ENCODE measurements at regions not wholly inside any gene's neighbourhood (a gene's known extent, or its start where the extent isn't known, plus 50 kb on each side); places are given as distances from the start of the nearest gene placed in this dataset.
A peak's percentile ranks its signal among the peaks of the same experiment; 100 is the strongest.

- TF ChIP-seq THAP11 (CRISPR knock-in tag; IDR thresholded peaks at IDR 0.05) = peak; percentile 35; the same call in 1 of the 2 replicates
- no peak for TF ChIP-seq TSC22D2 (CRISPR knock-in tag; IDR thresholded peaks at IDR 0.05; ENCODE audit: borderline replicate concordance)
- TF ChIP-seq ZSCAN22 (CRISPR knock-in tag; IDR thresholded peaks at IDR 0.05) = no peak
- no peak for TF ChIP-seq MYNN (CRISPR knock-in tag; IDR thresholded peaks at IDR 0.05; ENCODE audit: low read depth)
- no peak for TF ChIP-seq ATM (IDR thresholded peaks at IDR 0.05; ENCODE audit: borderline replicate concordance)
- no peak for TF ChIP-seq ZHX1 (CRISPR knock-in tag; IDR thresholded peaks at IDR 0.05; ENCODE audit: low read depth)
- no peak; the same call in 1 of the 2 replicates for TF ChIP-seq ZNF441 (CRISPR knock-in tag; IDR thresholded peaks at IDR 0.05; ENCODE audit: borderline replicate concordance)
- TF ChIP-seq ZBTB1 (CRISPR knock-in tag; IDR thresholded peaks at IDR 0.05; ENCODE audit: borderline replicate concordance) = no peak
- TF ChIP-seq ZNF713 (CRISPR knock-in tag; IDR thresholded peaks at IDR 0.05) = no peak; the same call in 1 of the 2 replicates
- TF ChIP-seq ZNF180 (CRISPR knock-in tag; IDR thresholded peaks at IDR 0.05; ENCODE audit: borderline replicate concordance, low read depth) = no peak
- TF ChIP-seq ZNF567 (CRISPR knock-in tag; IDR thresholded peaks at IDR 0.05; ENCODE audit: borderline replicate concordance) = no peak
- TF ChIP-seq MIER2 (CRISPR knock-in tag; IDR thresholded peaks at IDR 0.05) = no peak; the same call in 1 of the 2 replicates
- TF ChIP-seq ZNF276 (CRISPR knock-in tag; IDR thresholded peaks at IDR 0.05; ENCODE audit: low read depth) = no peak; the same call in 1 of the 2 replicates
- TF ChIP-seq ARID3A (IDR thresholded peaks at IDR 0.05; ENCODE audit: low read depth, low read length) = peak; percentile 87
- no peak for TF ChIP-seq ATF7 (IDR thresholded peaks at IDR 0.05)
- TF ChIP-seq ATF7 (CRISPR knock-in tag; IDR thresholded peaks at IDR 0.05) = no peak
- TF ChIP-seq SALL1 (CRISPR knock-in tag; IDR thresholded peaks at IDR 0.05) = peak; percentile 79
- no peak for TF ChIP-seq STAT5B (CRISPR knock-in tag; IDR thresholded peaks at IDR 0.05)
- no peak for TF ChIP-seq RBM39 (IDR thresholded peaks at IDR 0.05; ENCODE audit: low read depth, low read length, poor library complexity, severe bottlenecking)
- no peak; the same call in 1 of the 2 replicates for TF ChIP-seq ZNF12 (CRISPR knock-in tag; IDR thresholded peaks at IDR 0.05)
- no peak for TF ChIP-seq ADNP (CRISPR knock-in tag; IDR thresholded peaks at IDR 0.05)
- TF ChIP-seq PCBP2 (optimal IDR thresholded peaks at IDR 0.05; ENCODE audit: low read depth, low read length, poor library complexity, severe bottlenecking) = no peak
- TF ChIP-seq MED8 (CRISPR knock-in tag; IDR thresholded peaks at IDR 0.05; ENCODE audit: insufficient replicate concordance) = peak; percentile 39
- no peak for TF ChIP-seq PRMT3 (CRISPR knock-in tag; IDR thresholded peaks at IDR 0.05; ENCODE audit: borderline replicate concordance, low read depth)
These were observed 72.0 kb downstream of the TTLL2 start (continued) for GRCh38 chr6:167396659-167397490.
